DMS79 treated with DMSO at 0.1 percent for 48 hours (cell line): ENCODE measurements at regions not wholly inside any gene's neighbourhood (a gene's known extent, or its start where the extent isn't known, plus 50 kb on each side); places are given as distances from the start of the nearest gene placed in this dataset.
A peak's percentile ranks its signal among the peaks of the same experiment; 100 is the strongest.
"Not testable (repeated sequence)": the region's sequence is repeated elsewhere in the genome, so short reads cannot be mapped to it uniquely, and the experiment has no call there.

Experiments
- DNase-seq: peaks from one replicate; lab custom pipeline; 2025; lab: John Stamatoyannopoulos, UW

DNA sequence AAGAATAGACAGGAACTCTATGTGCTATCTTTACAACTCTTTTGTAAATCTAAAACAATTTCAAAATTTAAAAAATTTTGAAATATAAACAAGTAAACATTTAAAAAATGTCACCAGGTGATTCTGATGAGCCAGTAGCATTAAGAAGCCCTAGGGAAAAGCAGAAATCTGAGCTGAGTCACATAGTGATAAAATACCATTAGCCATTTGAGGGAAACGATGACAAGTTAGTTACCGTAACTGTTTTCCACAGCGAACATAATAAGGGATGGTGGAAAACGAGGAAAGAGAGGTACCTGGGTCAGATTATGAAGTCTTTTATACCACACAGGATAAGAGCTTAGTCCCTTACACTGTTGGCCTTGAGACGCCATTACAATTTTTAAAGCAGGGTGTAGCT, 55.5 kb downstream of the PRR15 start:
- DNase-seq, result no peak

DNA sequence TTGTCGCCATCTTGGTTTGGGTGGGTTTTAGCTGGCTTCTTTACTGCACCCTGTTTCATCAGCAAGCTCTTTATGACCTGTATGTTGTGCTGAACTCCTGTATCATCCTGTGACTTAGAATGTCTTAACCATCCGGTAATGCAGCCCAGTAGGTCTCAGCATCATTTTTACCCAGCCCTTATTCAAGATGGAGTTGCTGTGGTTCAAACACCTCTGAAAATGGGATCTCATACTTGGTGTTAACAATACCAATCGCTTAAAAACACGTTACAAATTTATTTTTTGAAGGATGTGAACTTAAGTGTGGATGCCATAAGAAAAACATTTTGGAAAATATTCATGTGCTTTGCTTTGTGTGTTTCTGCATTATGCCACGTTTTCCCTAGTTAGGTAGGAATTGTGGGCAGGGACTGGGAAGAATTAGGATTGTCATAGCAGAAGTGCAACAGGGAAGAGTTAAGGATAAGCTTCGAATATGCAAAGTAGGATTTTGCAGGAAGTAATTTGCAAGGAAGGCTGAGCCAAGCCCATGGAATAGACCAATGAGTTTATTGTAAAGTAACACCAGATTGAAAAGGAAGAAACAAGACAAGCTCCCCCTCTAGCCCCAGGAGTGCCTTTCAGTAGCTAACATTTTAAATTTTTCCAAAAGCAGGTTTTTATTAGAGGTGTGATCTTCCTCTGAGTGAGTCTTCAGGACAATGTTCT, 56.4 kb downstream of the PRR15 start:
- DNase-seq, result no peak

DNA sequence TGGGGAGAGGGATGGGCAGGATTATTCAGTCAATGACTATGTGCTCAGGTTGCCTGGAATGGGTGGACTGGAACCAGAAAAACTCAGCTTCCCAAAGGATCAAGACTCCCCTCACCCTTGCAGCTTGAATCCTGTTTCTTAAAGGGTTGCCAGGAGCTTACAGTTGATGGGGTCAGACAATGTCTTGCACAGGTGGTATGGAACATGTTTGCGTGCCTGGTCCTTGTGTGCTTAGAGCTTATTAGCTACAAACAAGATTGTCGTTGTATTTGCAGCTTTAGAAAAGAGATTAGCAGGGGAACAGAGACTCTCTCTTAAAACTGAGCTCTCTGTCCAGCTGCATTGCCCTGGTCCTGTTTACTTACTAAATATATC, 56.9 kb downstream of the PRR15 start:
- DNase-seq, result no peak

DNA sequence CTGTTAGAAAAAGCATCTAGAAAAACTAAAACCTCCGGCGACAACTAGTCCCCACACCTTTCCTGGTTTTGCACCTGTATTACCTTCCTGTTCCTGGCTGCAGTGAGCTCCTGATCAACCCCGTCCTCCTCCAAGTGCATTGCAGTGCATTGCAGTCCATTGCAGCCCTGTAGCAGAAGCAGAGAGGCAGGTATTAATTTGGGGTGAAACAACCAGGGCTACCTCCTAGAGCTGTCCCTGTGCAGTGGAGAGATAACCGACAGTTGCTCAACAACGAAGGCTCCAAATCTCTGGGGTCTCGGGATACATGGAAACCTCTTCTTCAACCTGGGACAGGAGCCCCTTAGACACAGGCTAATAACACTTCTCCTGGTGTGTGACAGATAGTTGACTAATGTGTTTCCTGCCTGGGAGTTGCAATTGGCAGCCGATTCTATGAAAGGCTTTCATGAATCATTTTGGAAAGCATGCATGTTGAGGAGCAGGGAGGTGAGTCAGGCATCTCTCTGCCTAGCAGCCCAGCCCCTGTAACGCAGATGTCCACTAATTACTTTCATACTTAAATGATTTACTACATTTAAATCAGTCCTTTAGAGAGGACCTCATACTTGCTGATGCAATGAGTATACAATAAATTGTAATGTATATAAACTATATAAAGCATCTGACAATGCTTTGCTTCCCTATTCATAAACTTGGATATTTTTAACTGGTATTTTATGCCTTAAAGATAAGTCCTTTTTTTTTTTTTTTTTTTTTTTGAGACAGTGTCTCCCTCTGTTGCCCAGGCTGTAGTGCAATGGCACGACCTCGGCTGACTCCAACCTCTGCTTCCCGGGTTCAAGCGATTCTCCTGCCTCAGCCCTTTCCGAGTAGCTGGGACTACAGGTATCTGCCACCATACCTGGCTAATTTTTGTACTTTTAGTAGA, 59.0 kb downstream of the PRR15 start:
- no peak for DNase-seq

DNA sequence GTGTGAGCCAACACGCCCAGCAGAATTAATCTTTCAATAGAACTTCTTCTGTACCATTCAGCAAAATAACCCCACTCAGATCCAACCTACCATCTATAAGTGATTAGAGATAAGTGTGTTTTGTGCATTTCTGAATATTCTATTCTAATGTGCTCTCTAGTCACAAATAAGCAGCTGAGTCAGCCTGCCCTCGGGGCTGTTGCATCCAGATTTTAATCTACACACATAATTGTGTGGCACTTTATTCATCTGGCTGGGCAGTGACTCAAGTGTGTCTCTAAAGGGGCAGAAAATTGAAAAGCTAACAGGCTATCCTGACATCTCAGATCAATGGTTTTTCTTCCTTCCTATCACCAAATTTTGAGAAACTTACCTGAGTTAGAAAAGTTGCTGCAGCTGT, 60.3 kb downstream of the PRR15 start:
- DNase-seq, result no peak

DNA sequence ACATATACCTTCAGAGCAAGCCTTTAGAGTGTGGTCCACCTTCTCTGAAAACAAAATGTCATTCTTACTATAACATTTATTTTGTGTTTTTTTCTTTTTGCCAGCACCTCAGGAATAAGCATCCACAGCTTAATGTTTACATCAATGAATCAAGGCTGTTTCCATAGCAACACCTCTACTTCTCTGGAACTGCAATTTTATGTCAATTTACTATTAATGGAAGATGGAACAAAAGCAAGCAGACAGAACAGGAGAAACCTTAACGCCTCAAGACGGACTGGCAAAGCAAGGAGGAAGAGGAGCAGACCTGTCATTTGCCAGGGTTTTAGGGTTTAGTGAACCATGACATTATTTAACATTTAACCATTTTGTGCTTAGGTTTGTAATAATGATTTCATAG, 63.1 kb downstream of the PRR15 start:
- DNase-seq, result no peak

DNA sequence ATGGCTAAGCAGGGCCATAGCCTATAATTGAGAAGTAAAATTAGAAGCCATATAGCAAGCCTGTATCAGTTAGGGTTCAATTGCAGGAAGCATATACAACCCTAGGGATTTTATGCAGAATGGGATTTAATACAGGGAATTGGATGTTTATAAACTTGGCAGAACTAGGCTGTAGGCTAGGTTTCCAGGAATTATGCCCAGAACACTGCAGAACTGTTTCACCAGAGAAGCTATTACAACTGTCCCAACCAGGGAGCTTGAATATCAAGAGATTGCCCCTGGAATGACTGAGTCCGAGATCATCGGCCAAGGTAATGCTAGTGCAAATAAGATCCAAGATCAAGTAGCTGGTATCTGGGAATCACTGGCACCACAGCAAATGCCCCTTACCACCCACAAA, 64.0 kb downstream of the PRR15 start:
- no peak for DNase-seq

DNA sequence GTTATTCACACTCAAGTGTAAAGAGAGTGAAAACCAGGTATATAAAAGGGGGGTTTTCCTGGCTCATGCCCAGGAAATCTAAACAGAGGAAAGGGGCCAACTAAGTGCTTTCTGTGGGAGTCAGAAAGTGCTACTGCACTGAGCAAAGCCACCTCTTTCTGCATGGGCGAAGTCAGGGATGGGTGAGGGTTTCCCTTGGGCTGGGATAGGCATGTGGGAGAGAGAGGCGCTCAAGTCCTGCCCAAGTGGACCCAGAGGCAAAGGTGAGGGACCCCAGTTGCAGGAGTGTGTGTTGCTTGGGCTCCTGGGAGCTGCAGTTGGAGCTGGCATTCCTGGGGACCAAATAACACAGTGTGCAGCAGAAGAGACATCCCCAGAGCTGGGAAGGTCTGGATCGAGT, 65.9 kb downstream of the PRR15 start:
- DNase-seq, result no peak

DNA sequence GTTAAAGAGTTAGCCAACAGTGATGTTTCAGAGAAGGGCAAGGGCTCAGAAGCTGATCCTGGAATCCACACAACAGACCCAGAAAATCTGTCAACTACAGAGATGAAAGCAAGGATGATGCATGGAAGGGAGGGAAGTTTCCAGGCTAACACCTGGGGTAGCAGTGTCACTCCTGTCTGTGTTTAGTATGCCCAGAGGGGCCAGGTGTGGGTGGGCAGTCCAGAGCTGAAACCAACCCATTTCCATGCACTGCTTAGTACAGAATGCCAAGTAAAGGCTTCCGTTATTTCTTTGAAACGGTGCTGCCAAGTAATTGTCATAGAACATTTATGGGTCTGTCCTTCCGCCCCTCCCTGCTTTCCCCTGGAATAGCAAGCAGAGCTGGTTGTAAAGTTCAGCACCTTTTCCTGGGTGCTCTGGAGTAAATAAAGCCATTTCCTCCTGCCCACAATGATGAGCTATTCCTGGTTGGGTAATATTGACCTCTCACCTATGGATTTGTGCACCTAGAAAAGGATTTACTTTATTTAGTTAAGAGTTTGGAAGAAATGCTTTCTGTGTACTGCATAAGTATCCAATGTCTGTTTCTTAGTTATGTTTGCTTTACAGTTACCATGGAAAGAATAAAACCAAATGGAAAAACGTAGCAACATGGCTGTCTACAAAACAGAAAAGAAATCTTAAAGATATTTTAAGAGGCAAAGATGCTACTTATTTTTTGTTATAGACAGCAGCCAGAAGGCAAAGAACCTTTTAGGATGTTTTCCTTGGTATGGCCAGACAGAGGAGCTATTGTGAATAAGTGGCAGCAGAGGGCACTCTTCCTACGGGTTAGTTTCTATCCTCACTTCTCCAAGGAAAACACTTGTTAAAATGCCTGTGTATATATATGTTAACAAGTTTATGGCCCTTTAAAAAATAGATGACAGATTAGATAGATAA, 71.7 kb downstream of the PRR15 start:
- peak; percentile 43 for DNase-seq

DNA sequence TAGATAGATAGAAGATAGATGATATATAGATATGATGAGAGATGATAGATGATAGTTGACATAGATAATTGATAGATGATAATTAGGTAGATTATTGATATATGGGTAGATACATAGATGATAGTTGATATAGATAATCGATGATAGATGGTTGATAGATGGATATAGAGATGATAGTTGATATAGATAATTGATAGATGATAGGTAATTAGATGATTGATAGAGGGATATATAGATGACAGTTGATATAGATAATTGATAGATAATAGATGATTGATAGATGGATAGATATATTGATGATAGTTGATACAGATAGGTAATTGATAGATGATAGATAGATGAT, 72.3 kb downstream of the PRR15 start:
- DNase-seq, result no peak

DNA sequence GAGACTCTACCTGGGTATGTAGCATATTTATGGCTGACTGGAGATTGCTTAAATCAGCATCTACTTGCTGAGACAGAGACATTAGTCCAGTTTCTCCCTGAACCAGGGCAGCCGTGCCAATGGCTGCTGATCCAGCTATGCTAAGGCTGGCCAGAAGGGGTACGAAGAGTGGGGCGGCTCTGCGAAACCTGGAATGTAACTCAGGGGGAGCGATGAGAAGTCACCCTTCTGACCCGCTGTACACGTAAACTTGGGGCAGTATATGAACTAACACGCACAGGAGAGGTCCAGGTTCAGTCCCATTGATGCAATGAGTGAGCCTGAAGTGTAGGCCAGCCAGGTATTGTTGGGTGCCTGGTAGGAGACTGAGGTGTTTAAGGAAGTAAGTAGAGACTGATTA, 73.7 kb downstream of the PRR15 start:
- DNase-seq, result no peak

DNA sequence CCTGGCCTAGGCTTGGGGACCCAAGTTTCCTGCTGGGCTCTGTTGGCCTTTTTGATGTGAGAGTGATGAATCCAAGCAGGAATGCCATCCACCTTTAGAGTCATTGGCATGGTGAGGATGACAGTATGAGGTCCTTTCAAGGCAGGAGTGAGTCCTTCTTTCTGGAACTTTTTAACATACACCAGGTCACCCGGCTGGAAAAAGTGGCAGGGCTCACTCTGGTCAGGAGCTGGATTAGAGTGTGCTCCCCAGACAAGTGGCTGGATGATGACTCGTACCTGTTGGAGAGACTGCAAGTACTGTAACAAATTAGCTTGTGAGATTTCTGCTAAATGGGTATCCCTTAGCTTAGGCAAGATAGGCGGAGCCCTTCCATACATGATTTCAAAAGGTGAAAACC, 75.2 kb downstream of the PRR15 start:
- not testable (repeated sequence) for DNase-seq

DNA sequence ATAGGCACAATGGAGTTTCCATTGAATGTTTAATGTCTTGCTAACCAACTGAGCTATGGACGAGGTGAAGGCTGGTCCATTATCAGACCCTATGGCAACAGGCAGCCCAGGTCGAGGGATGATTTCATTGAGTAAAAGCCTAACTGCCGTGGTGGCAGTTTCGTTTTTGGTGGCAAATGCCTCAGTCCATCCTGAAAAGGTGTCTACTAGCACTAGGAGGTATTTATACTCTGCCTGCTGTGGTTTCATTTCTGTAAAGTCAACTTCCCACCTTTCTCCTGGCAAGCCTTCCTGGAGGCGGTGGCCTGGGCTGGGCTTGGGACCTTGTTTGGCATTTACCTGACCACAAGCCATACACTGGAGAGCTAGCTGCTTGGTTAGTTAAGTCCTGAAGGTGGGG, 75.8 kb downstream of the PRR15 start:
- DNase-seq, result no peak

DNA sequence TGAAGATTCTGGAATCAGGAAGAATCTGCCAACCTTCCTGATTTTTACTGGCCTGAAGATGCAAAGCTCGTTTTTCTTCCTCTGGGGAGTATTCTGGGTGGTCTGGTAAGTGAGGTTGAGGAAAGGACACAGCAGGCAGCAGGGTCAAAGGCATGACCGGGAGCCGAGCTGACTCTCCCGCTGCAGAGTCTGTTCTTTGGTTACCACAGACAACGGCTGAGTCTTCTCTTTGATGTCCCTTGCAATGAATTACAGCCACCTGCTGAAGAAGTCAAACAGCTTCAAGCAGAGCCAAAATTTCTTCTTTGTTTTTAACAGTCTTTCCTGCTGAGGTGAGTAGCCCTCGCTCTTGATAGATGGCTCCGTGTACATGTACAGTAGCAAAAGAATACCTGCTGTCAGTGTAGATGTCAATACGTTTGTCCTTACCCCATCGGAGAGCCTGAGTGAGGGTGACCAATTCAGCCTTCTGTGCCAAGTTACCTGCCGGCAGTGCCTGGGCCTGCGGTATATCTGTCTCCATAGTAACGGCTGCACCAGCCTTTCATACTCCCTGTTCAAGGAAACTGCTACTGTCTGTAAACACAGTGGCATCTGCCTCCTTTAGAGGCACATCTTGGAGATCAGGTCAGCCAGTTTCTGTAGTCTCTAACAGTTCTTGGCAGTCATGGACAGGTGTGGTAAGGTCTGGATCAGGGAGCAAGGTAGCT, 76.4 kb downstream of the PRR15 start:
- DNase-seq, result peak; percentile 80

DNA sequence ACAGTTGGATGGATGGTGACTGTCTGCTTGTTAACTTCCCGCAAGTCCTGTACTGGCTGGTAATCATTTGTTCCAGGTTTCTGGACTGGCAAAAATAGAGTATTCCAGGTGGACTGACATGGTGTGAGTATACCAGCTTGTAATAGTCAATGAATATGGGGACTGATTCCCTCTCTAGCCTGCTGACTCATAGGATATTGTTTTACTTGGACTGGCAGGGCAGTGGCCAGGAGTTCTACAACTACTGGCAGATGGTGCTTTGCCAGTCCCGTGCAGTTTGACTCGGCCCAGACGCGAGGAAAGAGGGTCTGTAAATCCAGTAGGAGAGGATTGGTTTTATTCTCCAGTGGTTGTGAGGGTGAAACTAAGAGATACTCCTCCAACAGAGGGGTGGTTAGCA, 78.0 kb downstream of the PRR15 start:
- no peak for DNase-seq

DNA sequence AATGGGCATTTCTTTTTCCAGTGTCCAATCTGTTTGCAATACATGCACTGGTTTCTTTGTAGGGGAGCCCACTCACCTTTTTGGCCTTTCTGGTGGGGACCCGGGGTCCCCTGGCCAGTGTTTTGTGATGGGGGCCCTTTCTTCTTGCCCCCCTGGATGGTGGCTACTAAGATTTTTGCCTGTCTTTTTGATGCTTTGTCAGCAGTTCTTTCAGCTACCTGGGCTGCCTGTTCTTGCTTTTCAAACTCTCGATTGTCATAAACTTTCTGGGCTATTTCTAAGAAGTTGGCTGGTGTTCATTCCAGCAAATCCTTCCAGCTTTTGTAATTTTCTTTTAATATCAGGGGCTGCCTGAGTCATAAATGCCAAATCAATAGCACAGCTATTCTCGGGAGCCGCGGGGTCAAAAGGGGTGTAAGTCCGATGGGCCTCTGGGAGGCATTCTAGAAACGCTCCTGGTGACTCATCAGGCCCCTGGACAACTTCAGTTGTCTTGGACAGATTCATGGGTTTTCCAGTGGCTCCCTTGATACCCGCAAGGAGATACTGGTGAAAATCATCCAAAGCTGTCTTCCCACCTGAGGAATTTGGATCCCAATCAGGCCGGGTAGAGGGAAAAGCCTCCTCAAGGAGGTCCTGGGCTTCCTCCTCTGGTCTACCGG, 79.0 kb downstream of the PRR15 start:
- DNase-seq, result no peak

DNA sequence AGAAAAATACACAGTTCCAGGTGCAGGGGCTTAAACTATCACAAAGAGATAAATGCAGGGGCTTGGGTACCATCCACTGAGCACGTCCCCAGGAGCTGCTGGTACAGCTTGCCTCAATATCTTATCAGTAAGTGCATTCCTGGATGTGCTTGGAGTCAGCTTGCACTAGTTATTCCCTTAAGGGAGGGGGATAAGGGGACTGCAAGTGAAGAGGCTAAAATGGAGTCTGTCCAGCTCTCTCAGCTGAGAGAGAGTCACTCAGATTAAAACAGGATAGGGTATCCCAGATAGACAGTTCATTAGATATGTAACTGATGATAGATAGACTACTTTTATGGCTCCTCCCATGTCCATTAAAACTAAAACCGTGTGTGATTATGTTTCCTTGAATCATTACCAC, 82.5 kb downstream of the PRR15 start:
- not testable (repeated sequence) for DNase-seq

DNA sequence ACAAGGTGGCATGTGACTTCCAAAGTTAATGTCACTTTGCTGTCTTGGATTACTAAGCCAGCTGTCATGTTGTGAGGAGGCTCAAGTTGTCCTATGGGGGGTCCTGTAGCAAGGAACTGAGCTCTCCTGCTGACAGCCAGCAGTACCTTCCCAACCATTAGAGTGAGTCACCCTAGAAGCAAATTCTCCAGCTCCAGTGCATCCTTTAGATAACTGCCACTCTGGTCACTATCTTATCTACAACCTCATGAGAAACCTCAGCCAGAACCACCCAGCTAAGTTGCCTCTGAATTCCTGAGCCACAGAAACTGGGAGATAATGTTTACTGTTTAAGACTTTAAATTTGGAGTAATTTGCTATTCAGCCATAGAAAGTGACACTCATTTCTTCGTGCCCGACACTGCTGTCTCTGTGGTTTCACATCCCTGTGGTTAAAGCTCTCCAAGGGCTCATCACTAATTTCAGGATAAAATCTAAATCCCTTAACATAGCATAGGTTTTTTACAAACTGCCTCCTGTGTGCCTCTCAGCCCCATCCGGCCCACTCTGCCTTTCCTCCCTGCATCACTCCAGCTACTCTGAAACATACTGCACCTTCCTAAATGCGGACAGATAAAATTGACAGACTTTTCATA, 83.5 kb downstream of the PRR15 start:
- DNase-seq, result no peak

DNA sequence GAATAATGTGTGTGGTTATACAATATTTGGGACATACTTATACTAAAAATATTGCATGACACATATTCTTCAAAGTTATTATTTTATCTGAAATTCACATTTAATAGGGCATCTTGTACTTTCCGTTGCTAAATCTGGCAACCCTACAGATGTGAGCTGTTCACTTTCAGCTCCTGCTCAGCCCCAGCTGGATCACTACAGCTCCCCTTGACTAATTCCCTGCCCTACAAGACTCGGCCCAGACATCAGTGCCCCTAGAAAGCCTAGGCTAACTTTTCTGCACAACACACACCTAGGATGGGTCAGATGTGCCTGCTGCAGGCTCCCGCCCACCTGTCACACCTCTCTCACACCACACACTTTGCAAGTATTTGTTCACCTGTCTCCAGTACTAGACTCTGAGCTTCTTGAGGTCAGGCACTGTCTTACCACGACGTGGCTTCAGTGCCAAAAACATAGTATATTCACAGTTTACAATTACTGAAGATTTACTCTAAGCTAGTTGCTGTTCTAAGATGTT, 84.1 kb downstream of the PRR15 start:
- not testable (repeated sequence) for DNase-seq

DNA sequence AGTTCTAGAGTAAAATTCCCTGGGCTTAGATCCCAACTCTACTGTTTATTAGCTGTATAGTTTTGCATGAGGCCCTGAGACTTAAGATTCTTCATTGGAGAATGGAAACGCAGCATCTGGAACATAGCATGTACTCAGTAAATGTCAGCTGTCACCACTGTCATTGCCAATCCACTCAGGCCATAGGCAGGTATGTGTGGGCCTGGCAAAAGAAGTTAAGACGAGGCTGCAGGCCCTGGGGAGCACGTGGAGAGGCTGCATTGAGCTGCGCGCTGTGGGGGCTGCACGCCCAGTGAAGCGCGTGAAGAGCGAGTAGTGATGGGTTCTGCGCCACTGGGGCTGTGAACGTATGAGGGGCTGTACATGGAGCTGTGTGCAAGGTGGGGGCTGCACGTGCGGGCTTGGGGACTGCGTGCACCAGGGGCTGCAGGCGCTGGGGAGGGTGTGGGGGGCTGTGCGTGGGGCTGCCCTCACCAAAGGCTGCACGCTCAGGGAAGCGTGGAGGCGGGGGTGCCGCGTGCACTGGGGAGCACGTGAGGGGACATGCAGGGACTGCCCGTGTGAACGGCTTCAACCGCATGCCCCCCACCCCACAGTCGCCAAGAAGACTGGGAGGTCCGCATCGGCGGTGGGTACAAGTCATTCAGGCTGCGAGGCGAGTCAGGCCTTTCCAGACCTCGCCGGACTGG, 85.5 kb downstream of the PRR15 start:
- no peak for DNase-seq
